Esophagus squamous epithelium (tissue), 5 donors: ENCODE measurements at regions not wholly inside any gene's neighbourhood (a gene's known extent, or its start where the extent isn't known, plus 50 kb on each side); places are given as distances from the start of the nearest gene placed in this dataset.

Source experiments
- DNase-seq: peaks from one replicate; lab custom pipeline; 2025; lab: John Stamatoyannopoulos, UW
- H3K27ac ChIP-seq, 4 donors: fragments of 200-600 bp; sonication (generic); one replicate each; pipeline ENCODE4 v1.5.1; 2016 to 2019; ENCODE audit warnings: mild to moderate bottlenecking in 1 of 4
- H3K27me3 ChIP-seq, 4 donors: fragments of 200-600 bp; sonication (generic); 1 replicate in 3 of 4; 2 replicates in 1 of 4; pipeline versions ENCODE4 v1.5.1 to v1.6.0; 2017 to 2021; ENCODE audit warnings: antibody characterized with exemption in 1 of 4
- H3K36me3 ChIP-seq, 3 donors: fragments of 200-600 bp; sonication (generic); one replicate each; pipeline ENCODE4 v1.5.1; 2016 to 2019
- H3K4me1 ChIP-seq, 3 donors: fragments of 200-600 bp; sonication (generic); one replicate each; pipeline ENCODE4 v1.5.1; 2017 to 2019
- H3K4me3 ChIP-seq, 4 donors: fragments of 200-600 bp; sonication (generic); 1 replicate in 3 of 4; 2 replicates in 1 of 4; pipeline ENCODE4 v1.5.1; 2016 to 2019; ENCODE audit warnings: mild to moderate bottlenecking in 2 of 4, moderate library complexity in 1 of 4
- H3K9me3 ChIP-seq, 3 donors: fragments of 200-600 bp; sonication (generic); one replicate each; pipeline ENCODE4 v1.5.1; 2016 to 2019
- POLR2A ChIP-seq, 4 donors: fragments of 450-650 bp; IDR thresholded peaks; one replicate each; pipeline ENCODE4 v1.6.1; 2017; ENCODE audit warnings: antibody characterized with exemption in 4 of 4, mild to moderate bottlenecking in 4 of 4, moderate library complexity in 3 of 4
- WGBS, 2 donors: methylation state at CpG; one replicate each; pipeline ENCODE4 v1.1.5; 2018; 5-methylcytosine and 5-hydroxymethylcytosine counted together
- intact Hi-C: fragments of 100-400 bp; cut with DNase I; formaldehyde crosslinking; loops from one replicate; pipeline ENCODE4 v1.15.0; 2022
- TF ChIP-seq, protein P1 (sequence below), 6 experiments: fragments of 450-650 bp in 4 of 6; fragments of 200-600 bp in 2 of 6; sonication (generic) in 2 of 6; IDR thresholded peaks; one replicate each; pipeline ENCODE4 v1.5.1; 2016 to 2019; ENCODE audit warnings: antibody characterized with exemption in 6 of 6, mild to moderate bottlenecking in 4 of 6, moderate library complexity in 4 of 6
- donor health status: DM: yes; HTN: yes; CAD: no.

DNA sequence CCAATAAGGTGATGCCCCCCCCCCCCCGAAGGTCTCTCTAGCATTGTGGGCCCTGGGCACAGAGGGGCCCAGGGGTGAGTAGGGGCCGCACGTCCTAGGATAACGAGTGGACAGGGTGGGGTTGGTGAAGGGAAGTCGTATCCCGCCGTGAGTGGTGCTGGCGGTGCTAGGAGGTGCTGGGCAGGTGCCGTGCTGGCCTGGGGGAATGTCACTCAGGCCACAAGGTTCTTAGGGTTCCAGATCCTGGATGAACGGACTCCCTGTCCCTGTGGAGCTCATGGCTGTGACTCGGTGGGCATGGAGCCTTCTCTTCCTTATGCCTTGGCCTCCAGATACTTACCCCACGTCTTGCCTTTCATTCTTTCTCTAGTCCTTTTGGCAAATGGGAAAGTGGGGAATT is 157.4 kb upstream of the SOX1 start:
- Histone ChIP-seq H3K36me3 (no peaks in the 10 kb centered on the region), H3K27ac (no peak overlapping the region), H3K27me3 (peaks cover 0 to 3% (median 0%) of the 10 kb centered on the region in 4 donors), H3K4me3 (no peak overlapping the region), H3K9me3 (no peaks in the 10 kb centered on the region), H3K4me1 (no peaks in the 10 kb centered on the region)
- DNase-seq, result no peak
- TF ChIP-seq POLR2A (IDR thresholded peaks at IDR 0.05), result no peak
- TF ChIP-seq, protein P1, sequence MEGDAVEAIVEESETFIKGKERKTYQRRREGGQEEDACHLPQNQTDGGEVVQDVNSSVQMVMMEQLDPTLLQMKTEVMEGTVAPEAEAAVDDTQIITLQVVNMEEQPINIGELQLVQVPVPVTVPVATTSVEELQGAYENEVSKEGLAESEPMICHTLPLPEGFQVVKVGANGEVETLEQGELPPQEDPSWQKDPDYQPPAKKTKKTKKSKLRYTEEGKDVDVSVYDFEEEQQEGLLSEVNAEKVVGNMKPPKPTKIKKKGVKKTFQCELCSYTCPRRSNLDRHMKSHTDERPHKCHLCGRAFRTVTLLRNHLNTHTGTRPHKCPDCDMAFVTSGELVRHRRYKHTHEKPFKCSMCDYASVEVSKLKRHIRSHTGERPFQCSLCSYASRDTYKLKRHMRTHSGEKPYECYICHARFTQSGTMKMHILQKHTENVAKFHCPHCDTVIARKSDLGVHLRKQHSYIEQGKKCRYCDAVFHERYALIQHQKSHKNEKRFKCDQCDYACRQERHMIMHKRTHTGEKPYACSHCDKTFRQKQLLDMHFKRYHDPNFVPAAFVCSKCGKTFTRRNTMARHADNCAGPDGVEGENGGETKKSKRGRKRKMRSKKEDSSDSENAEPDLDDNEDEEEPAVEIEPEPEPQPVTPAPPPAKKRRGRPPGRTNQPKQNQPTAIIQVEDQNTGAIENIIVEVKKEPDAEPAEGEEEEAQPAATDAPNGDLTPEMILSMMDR (IDR thresholded peaks at IDR 0.05), result no peak
- intact Hi-C loops, result no loop called here
- WGBS, 2 donors, result 54 to 70% methylated on average over 2 to 7 of the region's 12 CpGs

DNA sequence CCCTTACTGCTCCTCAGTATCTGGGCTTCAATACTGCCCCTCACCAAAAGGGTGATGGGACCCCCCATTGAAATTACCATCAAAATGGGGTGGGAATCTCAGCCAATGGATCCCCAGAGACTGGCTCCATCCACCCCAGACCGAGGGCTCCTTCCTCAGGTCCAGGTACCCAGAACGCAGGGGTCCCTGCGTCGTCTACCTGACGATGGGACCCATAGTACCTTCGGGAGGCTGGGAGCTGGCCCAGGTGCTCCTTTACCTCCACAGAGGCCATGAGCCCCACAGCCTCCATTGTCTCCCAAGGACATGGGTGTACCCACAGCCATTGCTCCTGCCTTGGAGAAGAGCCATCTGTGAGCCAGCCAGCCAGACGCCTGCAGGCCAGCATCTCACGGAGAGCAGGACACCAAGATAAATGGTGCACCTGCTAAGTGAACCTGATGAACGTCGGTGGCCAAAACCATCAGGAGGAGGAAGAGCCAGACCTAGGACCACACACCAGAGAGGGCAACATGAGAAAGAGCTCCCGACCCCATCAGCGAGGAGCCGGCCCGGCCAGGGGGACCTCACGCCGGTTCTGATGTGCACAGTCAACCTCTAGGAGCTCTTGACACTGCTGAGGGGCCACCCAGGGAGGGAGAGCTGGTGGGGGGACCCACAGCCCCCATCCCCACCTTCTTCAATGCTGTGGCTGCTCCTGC is 156.8 kb upstream of the SOX1 start:
- H3K4me3 ChIP-seq, result no peak overlapping the region

DNA sequence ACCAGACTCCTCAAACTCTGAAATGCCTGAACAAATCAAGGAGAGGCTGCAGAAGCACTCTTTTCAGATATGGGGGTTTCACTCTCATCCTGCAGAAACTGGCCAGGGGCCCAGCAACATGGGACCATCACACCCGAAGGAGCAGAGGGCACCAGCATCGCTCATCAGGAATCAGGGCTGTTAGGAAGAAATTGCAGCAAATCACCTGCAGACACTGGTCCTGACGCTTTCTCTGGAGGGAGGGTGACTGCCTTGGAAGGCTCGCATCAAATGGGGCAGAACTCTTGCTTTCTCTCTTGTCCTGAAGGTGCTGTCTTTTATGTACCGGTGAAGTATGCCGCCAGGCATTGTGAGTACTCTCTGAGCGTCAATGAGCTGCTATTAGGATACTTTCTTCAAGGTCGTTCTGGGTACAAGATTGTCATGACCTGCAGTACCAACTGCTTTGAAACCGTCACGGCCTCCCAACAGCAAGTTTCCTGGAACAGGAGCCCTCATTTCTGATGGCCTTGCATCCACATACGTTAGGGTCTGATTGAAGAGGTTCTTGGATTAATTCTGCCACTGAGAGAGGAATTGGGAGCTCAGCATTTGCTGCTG is 155.7 kb upstream of the SOX1 start:
- Histone ChIP-seq H3K9me3 (no peaks in the 10 kb centered on the region), H3K4me1 (no peaks in the 10 kb centered on the region), H3K4me3 (no peak overlapping the region), H3K27me3 (peaks cover 0 to 3% (median 0%) of the 10 kb centered on the region in 4 donors), H3K27ac (no peak overlapping the region), H3K36me3 (no peaks in the 10 kb centered on the region)
- WGBS, 2 donors, result 77 to 79% methylated on average over 8 to 11 of the region's 11 CpGs
- TF ChIP-seq, protein P1 (IDR thresholded peaks at IDR 0.05), result no peak
- no peak for TF ChIP-seq POLR2A (IDR thresholded peaks at IDR 0.05)
- DNase-seq, result no peak
- intact Hi-C loops, result no loop called here

More for the DNA sequence above, 156.8 kb upstream of the SOX1 start:
- no peak overlapping the region for H3K27ac ChIP-seq
- no peaks in the 10 kb centered on the region for H3K36me3 ChIP-seq
- no peaks in the 10 kb centered on the region for H3K4me1 ChIP-seq
- intact Hi-C loops, result no loop called here
- H3K9me3 ChIP-seq, result no peaks in the 10 kb centered on the region
- 83 to 92% methylated on average over 5 to 8 of the region's 16 CpGs for WGBS, 2 donors
- TF ChIP-seq, protein P1 (IDR thresholded peaks at IDR 0.05), result no peak
- TF ChIP-seq POLR2A (IDR thresholded peaks at IDR 0.05), result no peak
- peaks cover 0 to 3% (median 0%) of the 10 kb centered on the region in 4 donors for H3K27me3 ChIP-seq
- no peak for DNase-seq

DNA sequence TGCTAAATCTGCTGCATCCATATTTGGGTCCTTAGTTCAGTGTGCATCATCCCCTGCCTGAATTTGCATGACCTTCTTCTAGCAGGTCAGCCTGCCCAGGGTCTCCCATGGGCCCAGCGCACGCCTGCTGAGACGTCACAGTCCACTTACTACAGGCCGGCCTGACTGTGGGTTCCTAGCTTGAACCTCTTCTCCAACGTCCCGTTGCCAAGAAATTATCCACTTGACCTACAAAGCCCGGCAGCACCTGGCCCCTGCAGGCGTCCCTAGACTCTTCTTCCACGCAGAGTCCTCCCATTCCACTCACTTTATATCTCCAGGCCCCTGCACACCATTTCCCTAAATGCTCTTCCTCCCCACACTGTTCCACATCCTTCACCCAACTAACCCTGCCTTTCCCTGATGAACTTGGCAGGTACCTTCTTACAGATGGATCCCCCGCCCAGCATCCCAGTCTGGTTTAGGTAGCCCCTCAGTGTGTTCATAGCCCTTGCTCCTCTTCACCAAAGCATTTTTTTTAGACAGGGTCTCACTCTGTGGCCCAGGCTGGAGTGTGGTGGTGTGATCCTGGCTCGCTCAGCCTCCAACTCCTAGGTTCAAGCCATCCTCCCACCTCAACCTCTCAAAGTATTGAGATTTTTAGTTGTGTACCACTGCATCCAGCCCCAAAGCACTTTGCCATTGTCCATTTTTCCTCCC is 155.0 kb upstream of the SOX1 start:
- no peak for DNase-seq
- intact Hi-C loops, result no loop called here
- peaks cover 0 to 3% (median 0%) of the 10 kb centered on the region in 4 donors for H3K27me3 ChIP-seq
- H3K27ac ChIP-seq, result no peak overlapping the region
- no peaks in the 10 kb centered on the region for H3K9me3 ChIP-seq
- H3K4me1 ChIP-seq, result no peaks in the 10 kb centered on the region
- TF ChIP-seq POLR2A (IDR thresholded peaks at IDR 0.05), result no peak
- TF ChIP-seq, protein P1 (IDR thresholded peaks at IDR 0.05), result no peak
- H3K36me3 ChIP-seq, result no peaks in the 10 kb centered on the region
- H3K4me3 ChIP-seq, result no peak overlapping the region
- 81 to 90% methylated on average over 11 of the region's 11 CpGs for WGBS, 2 donors

DNA sequence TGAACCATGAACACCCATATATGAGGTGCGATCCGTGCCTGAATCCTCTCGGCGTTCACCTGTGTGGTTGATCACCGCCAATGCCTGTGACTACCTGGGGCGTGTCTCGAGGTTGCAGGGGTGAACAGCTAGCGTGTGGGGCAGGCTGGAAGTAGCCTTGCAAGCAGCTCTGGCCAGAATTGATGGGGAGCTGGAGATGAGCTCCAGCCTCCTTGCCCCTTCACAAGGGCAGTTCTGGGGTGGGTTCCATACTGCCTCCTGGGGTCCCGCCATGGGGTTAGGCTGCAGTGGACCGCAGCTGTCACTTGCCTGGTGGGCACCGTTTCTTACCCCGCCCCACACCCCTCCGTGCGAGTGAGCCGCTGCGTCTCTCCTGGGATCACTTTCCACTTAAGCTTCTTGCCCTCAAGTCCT is 154.5 kb upstream of the SOX1 start:
- no peaks in the 10 kb centered on the region for H3K4me1 ChIP-seq
- no peak for DNase-seq
- no peaks in the 10 kb centered on the region for H3K9me3 ChIP-seq
- H3K4me3 ChIP-seq, result no peak overlapping the region
- no peak overlapping the region for H3K27ac ChIP-seq
- H3K36me3 ChIP-seq, result no peaks in the 10 kb centered on the region
- 86 to 94% methylated on average over 14 of the region's 16 CpGs for WGBS, 2 donors
- peaks cover 0 to under 1% (median 0%) of the 10 kb centered on the region in 4 donors for H3K27me3 ChIP-seq
- intact Hi-C loops, result no loop called here
- no peak for TF ChIP-seq POLR2A (IDR thresholded peaks at IDR 0.05)
- TF ChIP-seq, protein P1 (IDR thresholded peaks at IDR 0.05), result no peak
